Esophagus muscularis mucosa (tissue), 4 donors: ENCODE measurements at regions not wholly inside any gene's neighbourhood (a gene's known extent, or its start where the extent isn't known, plus 50 kb on each side); places are given as distances from the start of the nearest gene placed in this dataset.
"Not testable (repeated sequence)": the region's sequence is repeated elsewhere in the genome, so short reads cannot be mapped to it uniquely, and the experiment has no call there.

Experiments
- DNase-seq: peaks from one replicate; pipeline ENCODE4 v3.0.0-alpha.2; 2017; ENCODE audit errors: extremely low spot score
- H3K27ac ChIP-seq, 4 donors: fragments of 200-600 bp; sonication (generic); replicated peaks in 1 of 4; 1 replicate in 3 of 4; 2 replicates in 1 of 4; pipeline ENCODE4 v1.5.1; 2016 to 2019; ENCODE audit warnings: mild to moderate bottlenecking in 1 of 4
- H3K27me3 ChIP-seq, 4 donors: fragments of 200-600 bp; sonication (generic); one replicate each; pipeline versions ENCODE4 v1.5.1 to v1.6.0; 2016 to 2019
- H3K36me3 ChIP-seq, 4 donors: fragments of 200-600 bp; sonication (generic); one replicate each; pipeline ENCODE4 v1.5.1; 2016 to 2019
- H3K4me1 ChIP-seq, 4 donors: fragments of 200-600 bp; sonication (generic); one replicate each; pipeline ENCODE4 v1.5.1; 2016 to 2019
- H3K4me3 ChIP-seq, 4 donors: fragments of 200-600 bp; sonication (generic); 1 replicate in 2 of 4; 2 replicates in 2 of 4; pipeline ENCODE4 v1.5.1; 2016 to 2019; ENCODE audit warnings: mild to moderate bottlenecking in 4 of 4, moderate library complexity in 1 of 4
- H3K9me3 ChIP-seq, 4 donors: fragments of 200-600 bp; sonication (generic); 1 replicate in 3 of 4; 2 replicates in 1 of 4; pipeline ENCODE4 v1.5.1; 2016 to 2019
- EP300 ChIP-seq: sonication (generic); formaldehyde crosslinking; IDR thresholded peaks from one replicate; pipeline ENCODE4 v1.6.1; 2017; ENCODE audit warnings: antibody characterized with exemption
- POLR2A ChIP-seq: fragments of 450-650 bp; IDR thresholded peaks from one replicate; pipeline ENCODE4 v1.6.1; 2017; ENCODE audit warnings: antibody characterized with exemption, moderate library complexity, mild to moderate bottlenecking, low read depth
- POLR2AphosphoS5 ChIP-seq, 2 donors: sonication (generic); formaldehyde crosslinking; IDR thresholded peaks; one replicate each; pipeline ENCODE4 v1.6.1; 2017; ENCODE audit warnings: antibody characterized with exemption in 2 of 2
- WGBS: methylation state at CpG from one replicate; pipeline ENCODE4 v1.1.5; 2018; 5-methylcytosine and 5-hydroxymethylcytosine counted together
- intact Hi-C: fragments of 100-400 bp; cut with DNase I; formaldehyde crosslinking; loops from one replicate; pipeline ENCODE4 v1.15.1; 2023
- TF ChIP-seq, protein P1 (sequence below), 3 experiments: fragments of 200-600 bp in 2 of 3; fragments of 450-650 bp in 1 of 3; sonication (generic) in 2 of 3; IDR thresholded peaks; one replicate each; pipeline ENCODE4 v1.5.1; 2017 to 2019; ENCODE audit warnings: antibody characterized with exemption in 3 of 3, mild to moderate bottlenecking in 2 of 3, moderate library complexity in 1 of 3

DNA sequence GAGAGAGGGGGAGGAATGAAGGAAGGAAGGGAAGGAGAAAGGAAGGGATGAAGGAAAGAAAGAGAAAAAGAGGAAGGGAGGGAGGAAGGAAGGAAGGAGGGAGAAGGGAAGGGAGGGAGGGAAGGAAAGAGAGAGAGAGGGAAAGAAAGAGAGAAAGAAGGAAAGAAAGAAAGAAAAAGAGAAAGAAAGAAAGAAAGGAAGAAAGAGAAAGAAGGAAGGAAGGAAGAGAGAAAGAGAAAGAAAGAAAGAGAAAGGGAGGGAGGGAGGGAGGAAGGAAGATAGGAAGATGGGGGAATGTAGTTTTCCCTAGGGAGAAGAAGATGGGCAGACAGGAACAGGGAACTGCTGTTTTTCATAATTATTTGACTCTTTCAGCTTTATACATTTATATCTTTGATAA, 115.1 kb upstream of the CXADR start:
- no peak overlapping the region for H3K4me3 ChIP-seq
- intact Hi-C loops = no loop called here
- H3K9me3 ChIP-seq = no peaks in the 10 kb centered on the region
- H3K36me3 ChIP-seq = no peaks in the 10 kb centered on the region
- no peaks in the 10 kb centered on the region for H3K4me1 ChIP-seq
- H3K27ac ChIP-seq = no peak overlapping the region
- TF ChIP-seq POLR2AphosphoS5 (IDR thresholded peaks at IDR 0.05) (no peak), POLR2A (no peak), EP300 (no peak)
- TF ChIP-seq, protein P1, sequence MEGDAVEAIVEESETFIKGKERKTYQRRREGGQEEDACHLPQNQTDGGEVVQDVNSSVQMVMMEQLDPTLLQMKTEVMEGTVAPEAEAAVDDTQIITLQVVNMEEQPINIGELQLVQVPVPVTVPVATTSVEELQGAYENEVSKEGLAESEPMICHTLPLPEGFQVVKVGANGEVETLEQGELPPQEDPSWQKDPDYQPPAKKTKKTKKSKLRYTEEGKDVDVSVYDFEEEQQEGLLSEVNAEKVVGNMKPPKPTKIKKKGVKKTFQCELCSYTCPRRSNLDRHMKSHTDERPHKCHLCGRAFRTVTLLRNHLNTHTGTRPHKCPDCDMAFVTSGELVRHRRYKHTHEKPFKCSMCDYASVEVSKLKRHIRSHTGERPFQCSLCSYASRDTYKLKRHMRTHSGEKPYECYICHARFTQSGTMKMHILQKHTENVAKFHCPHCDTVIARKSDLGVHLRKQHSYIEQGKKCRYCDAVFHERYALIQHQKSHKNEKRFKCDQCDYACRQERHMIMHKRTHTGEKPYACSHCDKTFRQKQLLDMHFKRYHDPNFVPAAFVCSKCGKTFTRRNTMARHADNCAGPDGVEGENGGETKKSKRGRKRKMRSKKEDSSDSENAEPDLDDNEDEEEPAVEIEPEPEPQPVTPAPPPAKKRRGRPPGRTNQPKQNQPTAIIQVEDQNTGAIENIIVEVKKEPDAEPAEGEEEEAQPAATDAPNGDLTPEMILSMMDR (IDR thresholded peaks at IDR 0.05) = no peak
- DNase-seq = no peak
- peaks cover 0 to 5% (median 0%) of the 10 kb centered on the region in 4 donors for H3K27me3 ChIP-seq

DNA sequence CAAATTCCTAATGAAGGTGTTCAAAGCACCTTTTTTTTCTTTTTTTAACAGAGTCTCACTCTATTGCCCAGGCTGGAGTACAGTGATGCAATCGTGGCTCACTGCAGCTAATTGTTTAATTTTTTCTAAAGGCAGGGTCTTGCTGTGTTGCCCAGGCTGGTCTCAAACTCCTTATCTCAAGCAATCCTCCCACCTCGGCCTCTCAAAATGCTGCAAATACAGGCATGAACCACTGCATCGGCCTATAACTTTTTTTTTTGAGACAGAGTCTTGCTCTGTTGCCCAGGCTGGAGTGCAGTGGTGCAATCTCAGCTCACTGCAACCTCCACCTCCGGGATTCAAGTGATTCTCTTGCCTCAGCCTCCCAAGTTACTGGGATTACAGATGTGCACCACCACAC, 113.9 kb upstream of the CXADR start:
- H3K36me3 ChIP-seq, H3K9me3 ChIP-seq, H3K27me3 ChIP-seq, H3K27ac ChIP-seq, H3K4me1 ChIP-seq, intact Hi-C loops, DNase-seq, H3K4me3 ChIP-seq: not testable (repeated sequence)
- 77% methylated on average over 4 of the region's 4 CpGs for WGBS

DNA sequence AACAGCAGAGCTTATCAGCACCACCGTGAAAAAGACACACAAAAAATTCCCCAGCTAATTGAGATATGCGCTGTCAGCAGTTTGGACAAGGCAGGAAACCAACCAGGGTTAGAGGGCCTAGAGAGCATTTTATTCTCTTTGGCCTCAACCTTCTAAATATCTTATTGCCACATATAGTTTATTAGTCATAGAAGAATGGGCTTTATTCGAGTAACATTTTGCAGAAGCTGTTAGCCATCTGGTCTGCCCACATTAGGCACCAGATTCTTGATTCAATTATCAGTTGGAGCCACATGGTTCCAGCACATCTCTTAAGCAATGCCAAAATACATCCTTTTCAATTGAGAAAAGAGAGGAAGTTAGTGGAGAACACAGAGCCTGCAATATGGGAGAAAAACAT, 109.9 kb upstream of the CXADR start:
- no peak for DNase-seq
- Histone ChIP-seq H3K9me3 (no peaks in the 10 kb centered on the region), H3K27me3 (no peaks in the 10 kb centered on the region), H3K36me3 (no peaks in the 10 kb centered on the region), H3K4me3 (no peak overlapping the region), H3K27ac (no peak overlapping the region), H3K4me1 (no peaks in the 10 kb centered on the region)
- 66% methylated on average over 3 of the region's 3 CpGs for WGBS
- intact Hi-C loops = no loop called here
- TF ChIP-seq, protein P1 (IDR thresholded peaks at IDR 0.05) = no peak
- no peak for TF ChIP-seq EP300
- TF ChIP-seq POLR2A = no peak
- TF ChIP-seq POLR2AphosphoS5 (IDR thresholded peaks at IDR 0.05) = no peak

DNA sequence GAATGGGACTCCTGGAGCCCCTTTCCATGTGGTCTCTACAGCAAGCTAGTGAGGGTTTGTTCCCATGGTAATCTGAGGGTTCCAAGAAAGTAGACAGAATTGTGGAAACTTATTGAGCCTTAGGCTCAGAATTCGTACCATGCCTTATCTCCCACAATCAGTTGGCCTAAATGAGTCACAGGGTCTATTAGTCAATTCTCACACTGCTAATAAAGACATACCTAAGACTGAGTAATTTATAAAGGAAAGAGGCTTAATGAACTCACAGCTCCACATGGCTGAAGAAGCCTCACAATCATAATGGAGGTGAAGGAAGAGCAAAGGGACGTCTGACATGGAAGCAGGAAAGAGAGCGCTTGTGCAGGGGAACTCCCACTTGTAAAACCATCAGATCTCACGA, 106.6 kb upstream of the CXADR start:
- Histone ChIP-seq H3K9me3 (no peaks in the 10 kb centered on the region), H3K4me3 (no peak overlapping the region), H3K27ac (no peak overlapping the region), H3K27me3 (no peaks in the 10 kb centered on the region), H3K4me1 (no peaks in the 10 kb centered on the region), H3K36me3 (no peaks in the 10 kb centered on the region)
- DNase-seq = no peak
- no peak for TF ChIP-seq POLR2AphosphoS5 (IDR thresholded peaks at IDR 0.05)
- TF ChIP-seq POLR2A = no peak
- TF ChIP-seq, protein P1 (IDR thresholded peaks at IDR 0.05) = no peak
- intact Hi-C loops = no loop called here
- WGBS = 83% methylated on average over 4 of the region's 4 CpGs

DNA sequence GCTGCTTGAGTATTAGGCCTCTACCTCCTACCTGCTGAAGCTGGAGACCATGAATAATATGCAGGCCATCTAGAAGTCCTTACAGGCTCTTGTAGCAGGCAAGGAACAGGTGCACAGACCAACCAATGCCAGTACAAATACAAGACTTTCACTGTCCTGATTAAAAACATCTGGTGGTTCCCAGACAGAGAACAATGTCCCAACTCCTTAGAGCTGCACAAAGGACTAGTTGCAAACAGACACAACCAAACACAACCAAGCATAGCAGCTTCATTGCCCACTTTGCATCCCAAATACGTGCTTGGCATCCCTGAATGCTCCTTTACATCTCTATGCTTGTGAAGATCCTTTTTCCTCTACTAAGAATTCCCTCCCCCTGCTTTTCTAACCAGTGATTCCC, 98.1 kb upstream of the CXADR start:
- H3K9me3 ChIP-seq = no peaks in the 10 kb centered on the region
- intact Hi-C loops = no loop called here
- no peaks in the 10 kb centered on the region for H3K27me3 ChIP-seq
- H3K27ac ChIP-seq = no peak overlapping the region
- H3K4me3 ChIP-seq = no peak overlapping the region
- no peaks in the 10 kb centered on the region for H3K4me1 ChIP-seq
- no peak for DNase-seq
- TF ChIP-seq EP300 (no peak), POLR2A (no peak), POLR2AphosphoS5 (IDR thresholded peaks at IDR 0.05) (no peak)
- TF ChIP-seq, protein P1 (IDR thresholded peaks at IDR 0.05) = no peak
- 47% methylated on average over 1 of the region's 1 CpG for WGBS
- H3K36me3 ChIP-seq = no peaks in the 10 kb centered on the region
